Liver (tissue), 8 donors: ENCODE measurements at regions not wholly inside any gene's neighbourhood (a gene's known extent, or its start where the extent isn't known, plus 50 kb on each side); places are given as distances from the start of the nearest gene placed in this dataset.

Source experiments
- DNase-seq: peaks from one replicate; pipeline ENCODE4 v3.0.0-alpha.2; 2017; ENCODE audit warnings: low spot score
- H3K27ac ChIP-seq, 2 donors: one replicate each; pipeline ENCODE4 v1.7.0; 2013; ENCODE audit warnings: inconsistent platforms in 2 of 2, low read length in 2 of 2, control low read depth in 1 of 2, low read depth in 1 of 2, mild to moderate bottlenecking in 1 of 2
- H3K27me3 ChIP-seq, 4 donors: one replicate each; pipeline versions ENCODE4 v1.6.1 to v1.7.0; 2013; ENCODE audit warnings: low read length in 3 of 4, inconsistent platforms in 1 of 4, mild to moderate bottlenecking in 1 of 4, moderate library complexity in 1 of 4; ENCODE audit not compliant: control insufficient read depth in 4 of 4, insufficient read depth in 4 of 4
- H3K36me3 ChIP-seq, 4 donors: one replicate each; pipeline versions ENCODE4 v1.6.1 to v1.7.0; 2013; ENCODE audit warnings: low read length in 3 of 4, mild to moderate bottlenecking in 3 of 4, low read depth in 1 of 4, moderate library complexity in 1 of 4; ENCODE audit not compliant: control insufficient read depth in 4 of 4, insufficient read depth in 3 of 4
- H3K4me1 ChIP-seq, 4 donors: one replicate each; pipeline versions ENCODE4 v1.6.1 to v1.7.0; 2013; ENCODE audit warnings: low read length in 3 of 4, mild to moderate bottlenecking in 3 of 4, moderate library complexity in 1 of 4; ENCODE audit not compliant: control insufficient read depth in 4 of 4, insufficient read depth in 4 of 4
- H3K4me3 ChIP-seq, 3 donors: one replicate each; pipeline versions ENCODE4 v1.6.1 to v1.7.0; 2013; ENCODE audit warnings: low read length in 3 of 3, control low read depth in 1 of 3, low read depth in 1 of 3, mild to moderate bottlenecking in 1 of 3
- H3K9ac ChIP-seq, 2 donors: one replicate each; pipeline ENCODE4 v1.7.0; 2013; ENCODE audit warnings: low read length in 2 of 2, mild to moderate bottlenecking in 2 of 2, moderate library complexity in 2 of 2, control low read depth in 1 of 2, low read depth in 1 of 2
- H3K9me3 ChIP-seq, 4 donors: one replicate each; pipeline versions ENCODE4 v1.6.1 to v1.7.0; 2013; ENCODE audit warnings: low read length in 3 of 4; ENCODE audit not compliant: control insufficient read depth in 4 of 4
- ATF3 ChIP-seq: IDR thresholded peaks from 2 replicates; pipeline ENCODE4 v1.6.1; 2016; ENCODE audit warnings: antibody characterized with exemption
- CTCF ChIP-seq: fragments of 150-350 bp; IDR thresholded peaks from 2 replicates; pipeline ENCODE4 v1.5.1; 2017; ENCODE audit warnings: improper control_type of control experiment, low read depth, low read length; ENCODE audit not compliant: missing input control
- EGR1 ChIP-seq, 2 donors: IDR thresholded peaks; 2 replicates each; pipeline ENCODE4 v1.6.1; 2016 to 2018; ENCODE audit warnings: antibody characterized with exemption in 2 of 2, low read depth in 2 of 2
- FOXA1 ChIP-seq: IDR thresholded peaks from 2 replicates; pipeline ENCODE4 v1.6.1; 2016; ENCODE audit warnings: antibody characterized with exemption
- GABPA ChIP-seq, 2 donors: IDR thresholded peaks in 1 of 2; conservative IDR thresholded peaks in 1 of 2; 2 replicates each; pipeline ENCODE4 v1.6.1; 2016; ENCODE audit warnings: antibody characterized with exemption in 2 of 2, mild to moderate bottlenecking in 1 of 2, moderate library complexity in 1 of 2
- HNF4G ChIP-seq: IDR thresholded peaks from 2 replicates; pipeline ENCODE4 v1.6.1; 2016; ENCODE audit warnings: antibody characterized with exemption
- JUND ChIP-seq, 2 donors: IDR thresholded peaks; 2 replicates each; pipeline ENCODE4 v1.6.1; 2016; ENCODE audit warnings: antibody characterized with exemption in 2 of 2
- MAX ChIP-seq: IDR thresholded peaks from 2 replicates; pipeline ENCODE4 v1.6.1; 2016; ENCODE audit warnings: antibody characterized with exemption
- REST ChIP-seq: IDR thresholded peaks from 2 replicates; pipeline ENCODE4 v1.6.1; 2016; ENCODE audit warnings: antibody characterized with exemption, mild to moderate bottlenecking
- RXRA ChIP-seq, 2 donors: IDR thresholded peaks; 2 replicates each; pipeline ENCODE4 v1.6.1; 2017 to 2018; ENCODE audit warnings: antibody characterized with exemption in 2 of 2, mild to moderate bottlenecking in 1 of 2
- SP1 ChIP-seq: IDR thresholded peaks from 2 replicates; pipeline ENCODE4 v1.6.1; 2018; ENCODE audit warnings: antibody characterized with exemption, mild to moderate bottlenecking
- YY1 ChIP-seq: IDR thresholded peaks from 2 replicates; pipeline ENCODE4 v1.6.1; 2016; ENCODE audit warnings: antibody characterized with exemption, mild to moderate bottlenecking
- ZBTB33 ChIP-seq: IDR thresholded peaks from 2 replicates; pipeline ENCODE4 v1.6.1; 2016; ENCODE audit warnings: antibody characterized with exemption
- WGBS: extraction: QIAGEN DNeasy Blood & Tissue Kit; methylation state at CpG from one replicate; pipeline ENCODE4 v1.1.7; 2013; 5-methylcytosine and 5-hydroxymethylcytosine counted together
- donor health status: healthy.
- donor health status: healthy.
- donor health status: healthy.
- donor health status: healthy.
- donor health status: healthy.

- Histone ChIP-seq H3K36me3 (no peaks in the 10 kb centered on the region), H3K4me3 (no peak overlapping the region), H3K9ac (no peak overlapping the region), H3K27me3 (peaks cover 0 to 7% (median 0%) of the 10 kb centered on the region in 4 donors), H3K9me3 (peaks cover 2 to 15% (median 3%) of the 10 kb centered on the region in 4 donors), H3K27ac (no peak overlapping the region), H3K4me1 (no peaks in the 10 kb centered on the region)
- WGBS, result 93% methylated on average over 1 of the region's 1 CpG
- no peak for TF ChIP-seq ATF3
- no peak for TF ChIP-seq RXRA (IDR thresholded peaks at IDR 0.05)
- no peak for TF ChIP-seq FOXA1
- TF ChIP-seq SP1, result no peak
- no peak for TF ChIP-seq JUND (IDR thresholded peaks at IDR 0.05)
- DNase-seq, result no peak
Observed at GRCh38 chr17:69690531-69690930, 276.0 kb downstream of the MAP2K6 start.

- H3K27me3 ChIP-seq, result peaks cover 0 to 7% (median 0%) of the 10 kb centered on the region in 4 donors
- H3K9ac ChIP-seq, result no peak overlapping the region
- H3K27ac ChIP-seq, result no peak overlapping the region
- no peak overlapping the region for H3K4me3 ChIP-seq
- H3K9me3 ChIP-seq, result peaks cover 0 to 11% (median 3%) of the 10 kb centered on the region in 4 donors
- no peaks in the 10 kb centered on the region for H3K36me3 ChIP-seq
- H3K4me1 ChIP-seq, result no peaks in the 10 kb centered on the region
- TF ChIP-seq RXRA (IDR thresholded peaks at IDR 0.05) (no peak), YY1 (no peak), REST (no peak), CTCF (no peak), MAX (no peak), JUND (IDR thresholded peaks at IDR 0.05) (no peak), EGR1 (IDR thresholded peaks at IDR 0.05; ENCODE audit: low read depth in 2 of 2) (no peak), ZBTB33 (no peak), HNF4G (no peak), FOXA1 (no peak), GABPA (IDR thresholded peaks at IDR 0.05 in 1 of 2, conservative IDR thresholded peaks at IDR 0.05 in 1 of 2) (no peak)
- no peak for DNase-seq
Observed at GRCh38 chr17:69692171-69692570, 277.7 kb downstream of the MAP2K6 start.
